ENCODE measurements at regions not wholly inside any gene's neighbourhood (a gene's known extent, or its start where the extent isn't known, plus 50 kb on each side); places are given as distances from the start of the nearest gene placed in this dataset.

DNA sequence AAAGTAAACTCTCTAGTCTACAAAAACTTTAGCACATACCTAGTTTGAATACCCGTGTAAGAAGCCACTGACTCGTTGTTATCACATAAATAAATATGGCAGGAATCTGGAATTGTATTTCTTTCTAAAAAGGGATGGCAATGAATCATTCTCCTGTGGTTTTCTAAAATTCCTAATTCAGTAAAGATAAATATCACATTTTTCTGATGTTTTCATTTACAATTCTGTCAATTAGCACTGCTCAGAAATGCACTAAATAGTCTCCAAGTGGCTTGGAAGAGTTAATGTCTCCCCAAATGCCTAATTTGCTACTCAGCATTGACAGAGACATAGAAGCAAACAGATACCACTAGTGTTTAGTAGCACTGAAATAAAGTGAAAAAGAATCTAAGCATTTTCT, 547.7 kb upstream of the SLITRK1 start:
- ATAC-seq (ENCODE audit: low read depth) (peak; percentile 27), DNase-seq (peak; percentile 40)
- no peak overlapping the region; the same call in 1 of the 2 replicates for H3K18ac ChIP-seq (ENCODE audit: low read depth, low read length)
- no peaks in the 10 kb centered on the region for H3K27me3 ChIP-seq (ENCODE audit: control insufficient read depth, insufficient read depth, low read length)
- no peak overlapping the region for H3K56ac ChIP-seq (ENCODE audit: extremely low read depth, insufficient read depth, low read length)
- H3K23ac ChIP-seq (ENCODE audit: low read depth, low read length) = no peak overlapping the region
- no peak overlapping the region for H4K5ac ChIP-seq (ENCODE audit: low read depth, low read length)
- dilution Hi-C loops (cut with HindIII; ENCODE audit: low sequenced_read_pairs, unreplicated experiment) = no loop called here
- no peak overlapping the region for H4K91ac ChIP-seq (ENCODE audit: insufficient read depth, low read depth, low read length)
- H3K4me2 ChIP-seq (ENCODE audit: low read depth, low read length) = no peak overlapping the region
- H2BK15ac ChIP-seq (ENCODE audit: low read depth, low read length) = no peak overlapping the region
- H2BK20ac ChIP-seq (ENCODE audit: low read depth, low read length) = peak overlapping the region; percentile 93; the same call in 1 of the 2 replicates
- peak overlapping the region; percentile 76 for H2BK5ac ChIP-seq (ENCODE audit: low read depth, low read length, poor library complexity, severe bottlenecking)
- H3K36me3 ChIP-seq (ENCODE audit: control insufficient read depth, insufficient read depth, low read length) = no peaks in the 10 kb centered on the region
- ChIA-PET POLR2A (ENCODE audit: unreplicated experiment) (no interaction called here), CTCF (no interaction called here)
- H2BK120ac ChIP-seq (ENCODE audit: low read depth, low read length) = peak overlapping the region; percentile 89
- no peak overlapping the region for H3K9ac ChIP-seq (ENCODE audit: low read depth, low read length)
- no peak overlapping the region for H3K27ac ChIP-seq (ENCODE audit: insufficient read depth, low read length)
- H4K20me1 ChIP-seq (ENCODE audit: insufficient read depth, low read length) = no peaks in the 10 kb centered on the region
- no peak overlapping the region for H2AFZ ChIP-seq (replicated peaks; ENCODE audit: low read length, poor library complexity)
- H3K14ac ChIP-seq (replicated peaks; ENCODE audit: low read depth, low read length) = no peak overlapping the region
- no peak overlapping the region for H2AK5ac ChIP-seq (ENCODE audit: low read depth, low read length)
- TF ChIP-seq SMC3 (IDR thresholded peaks at IDR 0.05; ENCODE audit: low read depth, low read length) = no peak
- TF ChIP-seq, protein P1, sequence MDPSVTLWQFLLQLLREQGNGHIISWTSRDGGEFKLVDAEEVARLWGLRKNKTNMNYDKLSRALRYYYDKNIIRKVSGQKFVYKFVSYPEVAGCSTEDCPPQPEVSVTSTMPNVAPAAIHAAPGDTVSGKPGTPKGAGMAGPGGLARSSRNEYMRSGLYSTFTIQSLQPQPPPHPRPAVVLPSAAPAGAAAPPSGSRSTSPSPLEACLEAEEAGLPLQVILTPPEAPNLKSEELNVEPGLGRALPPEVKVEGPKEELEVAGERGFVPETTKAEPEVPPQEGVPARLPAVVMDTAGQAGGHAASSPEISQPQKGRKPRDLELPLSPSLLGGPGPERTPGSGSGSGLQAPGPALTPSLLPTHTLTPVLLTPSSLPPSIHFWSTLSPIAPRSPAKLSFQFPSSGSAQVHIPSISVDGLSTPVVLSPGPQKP (IDR thresholded peaks at IDR 0.05; ENCODE audit: borderline replicate concordance, low read depth, low read length) = no peak
- no peak for TF ChIP-seq CEBPB (IDR thresholded peaks at IDR 0.05; ENCODE audit: low read depth, low read length)
- no peak for TF ChIP-seq MAZ (IDR thresholded peaks at IDR 0.05; ENCODE audit: borderline replicate concordance, low read depth, low read length)
- no peak for TF ChIP-seq MAFK (IDR thresholded peaks at IDR 0.05; ENCODE audit: low read depth, low read length)
- TF ChIP-seq, protein P2, sequence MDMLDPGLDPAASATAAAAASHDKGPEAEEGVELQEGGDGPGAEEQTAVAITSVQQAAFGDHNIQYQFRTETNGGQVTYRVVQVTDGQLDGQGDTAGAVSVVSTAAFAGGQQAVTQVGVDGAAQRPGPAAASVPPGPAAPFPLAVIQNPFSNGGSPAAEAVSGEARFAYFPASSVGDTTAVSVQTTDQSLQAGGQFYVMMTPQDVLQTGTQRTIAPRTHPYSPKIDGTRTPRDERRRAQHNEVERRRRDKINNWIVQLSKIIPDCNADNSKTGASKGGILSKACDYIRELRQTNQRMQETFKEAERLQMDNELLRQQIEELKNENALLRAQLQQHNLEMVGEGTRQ (IDR thresholded peaks at IDR 0.05; ENCODE audit: low read depth, low read length) = no peak
- TF ChIP-seq FOS (IDR thresholded peaks at IDR 0.05; ENCODE audit: low read depth, low read length) = no peak
- no peak for TF ChIP-seq BHLHE40 (IDR thresholded peaks at IDR 0.05; ENCODE audit: low read depth, low read length)
- TF ChIP-seq POLR2A (IDR thresholded peaks at IDR 0.05; ENCODE audit: low read depth, low read length) = no peak
- TF ChIP-seq, protein P3, sequence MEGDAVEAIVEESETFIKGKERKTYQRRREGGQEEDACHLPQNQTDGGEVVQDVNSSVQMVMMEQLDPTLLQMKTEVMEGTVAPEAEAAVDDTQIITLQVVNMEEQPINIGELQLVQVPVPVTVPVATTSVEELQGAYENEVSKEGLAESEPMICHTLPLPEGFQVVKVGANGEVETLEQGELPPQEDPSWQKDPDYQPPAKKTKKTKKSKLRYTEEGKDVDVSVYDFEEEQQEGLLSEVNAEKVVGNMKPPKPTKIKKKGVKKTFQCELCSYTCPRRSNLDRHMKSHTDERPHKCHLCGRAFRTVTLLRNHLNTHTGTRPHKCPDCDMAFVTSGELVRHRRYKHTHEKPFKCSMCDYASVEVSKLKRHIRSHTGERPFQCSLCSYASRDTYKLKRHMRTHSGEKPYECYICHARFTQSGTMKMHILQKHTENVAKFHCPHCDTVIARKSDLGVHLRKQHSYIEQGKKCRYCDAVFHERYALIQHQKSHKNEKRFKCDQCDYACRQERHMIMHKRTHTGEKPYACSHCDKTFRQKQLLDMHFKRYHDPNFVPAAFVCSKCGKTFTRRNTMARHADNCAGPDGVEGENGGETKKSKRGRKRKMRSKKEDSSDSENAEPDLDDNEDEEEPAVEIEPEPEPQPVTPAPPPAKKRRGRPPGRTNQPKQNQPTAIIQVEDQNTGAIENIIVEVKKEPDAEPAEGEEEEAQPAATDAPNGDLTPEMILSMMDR (conservative IDR thresholded peaks at IDR 0.05; ENCODE audit: low read depth, low read length) = no peak
- no peak for TF ChIP-seq RFX5 (IDR thresholded peaks at IDR 0.05; ENCODE audit: low read depth, low read length)
- no peak for TF ChIP-seq RCOR1 (IDR thresholded peaks at IDR 0.05; ENCODE audit: insufficient replicate concordance, low read length)
- no peak overlapping the region; the same call in 1 of the 2 replicates for H3K4ac ChIP-seq (ENCODE audit: low read depth, low read length)
- WGBS, 2 experiments (ENCODE audit: extremely low coverage in 2 of 2, insufficient read length in 1 of 2) = no CpG with 5 or more reads among the region's 2 CpGs
- no peaks in the 10 kb centered on the region for H3K9me3 ChIP-seq (ENCODE audit: control insufficient read depth, insufficient read depth, low read length)
- peak overlapping the region in 1 of 2 experiments; percentile 76; a peak in 1 of 4 replicates for H4K8ac ChIP-seq (ENCODE audit: low read depth in 2 of 2, low read length in 2 of 2)
- H2AK9ac ChIP-seq (replicated peaks; ENCODE audit: low read depth, low read length, poor library complexity) = no peak overlapping the region
- BruUV-seq (replicated peaks) = no TSS peak
- H3K4me1 ChIP-seq (ENCODE audit: control insufficient read depth, insufficient read depth, low read length) = peaks cover 1% of the 10 kb centered on the region; the same call in 1 of the 2 replicates
- H3K9me1 ChIP-seq (ENCODE audit: insufficient read depth, low read length) = no peaks in the 10 kb centered on the region
- H3K79me1 ChIP-seq (ENCODE audit: low read depth in 1 of 2, low read length in 2 of 2) = no peaks in the 10 kb centered on the region; a peak in 1 of 4 replicates
- no peak overlapping the region for H3K4me3 ChIP-seq (ENCODE audit: insufficient read depth, low read depth, low read length)
- intact Hi-C loops (cut with micrococcal nuclease) = no loop called here
- in situ Hi-C loops (cut with MboI; ENCODE audit: low sequenced_read_pairs) = no loop called here

Measured in IMR-90 (cell line).